ENCODE measurements at regions not wholly inside any gene's neighbourhood (a gene's known extent, or its start where the extent isn't known, plus 50 kb on each side); places are given as distances from the start of the nearest gene placed in this dataset.

- DNase-seq = no peak
These were observed 134.6 kb upstream of the MGMT start for GRCh38 chr10:129332476-129332875.

- DNase-seq = no peak
These were observed 133.3 kb upstream of the MGMT start for GRCh38 chr10:129333706-129334105.

- no peak for DNase-seq
These were observed 132.8 kb upstream of the MGMT start for GRCh38 chr10:129334266-129334665.

- no peak for DNase-seq
These were observed 131.6 kb upstream of the MGMT start for GRCh38 chr10:129335396-129335795.

GRCh38 chr10:129335942-129336341, 131.1 kb upstream of the MGMT start:
- no peak for DNase-seq

GRCh38 chr10:129339191-129339590, 127.8 kb upstream of the MGMT start:
- no peak for DNase-seq

GRCh38 chr10:129339841-129340240, 127.2 kb upstream of the MGMT start:
- DNase-seq = no peak

GRCh38 chr10:129341087-129341486, 126.0 kb upstream of the MGMT start:
- DNase-seq = no peak

GRCh38 chr10:129342385-129342784, 124.7 kb upstream of the MGMT start:
- DNase-seq = no peak

GRCh38 chr10:129343141-129343540, 123.9 kb upstream of the MGMT start:
- no peak for DNase-seq

GRCh38 chr10:129344103-129344502, 122.9 kb upstream of the MGMT start:
- DNase-seq = no peak

GRCh38 chr10:129344731-129345355, 122.2 kb upstream of the MGMT start:
- no peak for DNase-seq

- no peak for DNase-seq
These were observed 121.3 kb upstream of the MGMT start for GRCh38 chr10:129345763-129346162.

GRCh38 chr10:129350690-129351089, 116.4 kb upstream of the MGMT start:
- no peak for DNase-seq

- DNase-seq = no peak
These were observed 113.9 kb upstream of the MGMT start for GRCh38 chr10:129353101-129353500.

- DNase-seq = no peak
These were observed 107.0 kb upstream of the MGMT start for GRCh38 chr10:129360046-129360445.

- DNase-seq = no peak
These were observed 105.2 kb upstream of the MGMT start for GRCh38 chr10:129361676-129362376.

GRCh38 chr10:129364949-129365348, 102.1 kb upstream of the MGMT start:
- DNase-seq = no peak

GRCh38 chr10:129365767-129366402, 101.2 kb upstream of the MGMT start:
- no peak for DNase-seq

- DNase-seq = no peak
These were observed 100.6 kb upstream of the MGMT start for GRCh38 chr10:129366450-129366849.

GRCh38 chr10:129369566-129369965, 97.5 kb upstream of the MGMT start:
- DNase-seq = no peak

GRCh38 chr10:129371541-129371940, 95.5 kb upstream of the MGMT start:
- DNase-seq = no peak

- no peak for DNase-seq
These were observed 94.9 kb upstream of the MGMT start for GRCh38 chr10:129372172-129372571.

GRCh38 chr10:129373231-129373630, 93.8 kb upstream of the MGMT start:
- DNase-seq = no peak

Data from DMS79 (cell line).